Memory B cell (primary cell): ENCODE measurements at regions not wholly inside any gene's neighbourhood (a gene's known extent, or its start where the extent isn't known, plus 50 kb on each side); places are given as distances from the start of the nearest gene placed in this dataset.

Source experiments
- ATAC-seq: fragments of 150-1000 bp; cut with Tn5 transposase; 2 replicates; pipeline ENCODE4 v1.10.0; 2021; ENCODE audit warnings: low read depth, mild to moderate bottlenecking, moderate library complexity
- DNase-seq, 2 donors: peaks; one replicate each; pipeline ENCODE4 v3.0.0; 2022; ENCODE audit warnings: low spot score in 2 of 2
- H3K27ac Mint-ChIP-seq: one replicate; pipeline ENCODE4 v1.8.0; 2022; ENCODE audit warnings: mild to moderate bottlenecking, moderate library complexity, mixed read lengths
- H3K27me3 Mint-ChIP-seq: one replicate; pipeline ENCODE4 v1.8.0; 2022; ENCODE audit warnings: mixed read lengths
- H3K36me3 Mint-ChIP-seq: one replicate; pipeline ENCODE4 v1.8.0; 2022; ENCODE audit warnings: mild to moderate bottlenecking, mixed read lengths
- H3K4me1 Mint-ChIP-seq: one replicate; pipeline ENCODE4 v1.8.0; 2022; ENCODE audit warnings: mixed read lengths
- H3K4me3 Mint-ChIP-seq: one replicate; pipeline ENCODE4 v1.8.0; 2022; ENCODE audit warnings: mild to moderate bottlenecking, moderate library complexity, mixed read lengths
- H3K9me3 Mint-ChIP-seq: one replicate; pipeline ENCODE4 v1.8.0; 2022; ENCODE audit warnings: mixed read lengths

DNA sequence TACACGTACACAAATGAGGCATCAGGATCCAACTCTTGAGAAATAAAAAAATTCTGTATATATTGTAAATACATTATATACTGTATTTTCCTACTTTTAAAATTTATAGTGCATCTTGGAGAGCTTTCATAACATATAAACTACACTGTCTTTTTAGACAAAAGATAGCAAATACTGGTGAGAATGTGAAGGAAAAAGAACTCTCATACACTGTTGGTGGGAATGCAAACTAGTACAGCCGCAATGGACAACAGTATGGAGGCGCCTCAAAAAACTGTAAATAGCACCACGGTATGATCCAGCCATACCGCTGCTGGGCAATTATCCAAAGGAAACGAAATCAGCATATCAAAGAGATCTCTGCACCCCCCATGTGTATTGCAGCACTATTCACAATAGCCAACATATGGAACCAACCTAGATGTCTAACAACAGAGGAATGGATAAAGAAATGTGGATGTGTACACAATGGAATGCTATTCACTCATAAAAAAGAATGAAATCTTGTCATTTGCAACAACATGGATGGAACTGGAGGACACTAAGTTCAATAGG is 292.4 kb downstream of the EFNB2 start:
- Mint-ChIP-seq H3K36me3 (no peaks in the 10 kb centered on the region), H3K27me3 (no peaks in the 10 kb centered on the region), H3K4me3 (no peak overlapping the region), H3K9me3 (no peaks in the 10 kb centered on the region), H3K4me1 (no peaks in the 10 kb centered on the region), H3K27ac (no peak overlapping the region)
- ATAC-seq (no peak), DNase-seq (no peak)

DNA sequence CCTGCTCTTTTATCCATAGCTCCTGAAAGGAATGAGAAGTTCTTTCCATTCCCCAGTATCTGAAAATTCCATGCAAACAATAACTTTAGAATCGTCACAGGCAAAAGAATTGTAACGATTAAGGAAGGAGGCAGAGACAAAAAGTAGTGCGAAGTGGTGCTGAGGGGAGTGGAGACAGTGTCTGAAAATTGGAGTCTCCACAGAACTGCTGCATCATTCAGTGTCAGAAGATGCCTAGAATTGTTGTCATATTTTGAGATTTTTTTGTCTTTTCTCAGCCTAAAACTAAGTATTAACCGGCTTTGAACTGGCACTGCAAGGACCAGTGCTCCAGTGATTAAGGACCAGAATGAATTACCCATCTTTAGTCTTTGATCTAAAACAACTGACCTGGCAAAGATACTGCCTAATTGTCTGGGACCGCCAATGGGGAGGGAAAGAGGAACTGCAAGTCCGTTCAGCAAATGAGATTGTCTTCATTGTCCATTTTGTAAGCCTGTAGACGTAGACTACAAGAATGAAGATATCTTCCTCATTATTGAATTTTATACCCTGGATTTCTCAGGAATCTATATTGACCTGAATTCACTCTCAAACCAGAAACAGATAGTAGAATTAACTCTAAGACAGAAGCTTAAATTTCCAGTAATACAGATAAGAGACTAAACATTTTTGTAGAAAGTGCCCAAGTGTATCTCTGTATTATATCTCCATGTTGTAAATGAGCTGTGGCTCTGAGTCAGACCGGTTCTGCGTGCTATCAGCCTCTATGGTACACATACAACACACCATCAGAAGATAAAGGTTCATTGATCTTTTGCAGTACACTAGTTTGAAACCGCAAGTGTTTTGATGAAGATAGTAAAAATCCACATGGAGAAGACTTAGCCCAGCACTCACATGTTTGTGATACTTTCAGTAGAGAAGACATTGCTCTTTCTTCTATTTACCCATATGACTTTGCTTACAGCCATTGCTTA is 293.2 kb downstream of the EFNB2 start:
- Mint-ChIP-seq H3K27me3 (no peaks in the 10 kb centered on the region), H3K27ac (no peak overlapping the region), H3K36me3 (no peaks in the 10 kb centered on the region), H3K4me3 (no peak overlapping the region), H3K9me3 (no peaks in the 10 kb centered on the region), H3K4me1 (no peaks in the 10 kb centered on the region)
- DNase-seq = no peak
- ATAC-seq = no peak

DNA sequence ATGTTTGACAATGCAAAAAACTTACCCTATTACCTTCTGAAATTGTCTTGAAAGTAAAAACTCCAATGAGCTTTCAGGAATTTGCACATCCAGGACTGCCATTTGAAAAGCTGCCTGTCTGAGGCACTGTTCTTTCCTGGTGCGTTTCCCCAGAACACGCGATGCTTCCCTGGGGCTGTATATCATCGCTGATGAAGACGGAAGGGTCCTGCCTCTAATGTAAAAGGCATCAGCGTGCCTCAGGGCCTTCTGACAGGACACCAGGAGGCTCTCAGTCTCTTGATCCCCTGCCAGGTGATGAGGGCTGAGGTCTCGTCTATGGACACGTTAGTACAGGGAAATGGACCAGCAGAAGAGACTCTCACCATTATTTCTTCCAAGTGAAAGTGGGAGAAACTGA is 296.8 kb downstream of the EFNB2 start:
- H3K27ac Mint-ChIP-seq = no peak overlapping the region
- H3K9me3 Mint-ChIP-seq = no peaks in the 10 kb centered on the region
- H3K27me3 Mint-ChIP-seq = no peaks in the 10 kb centered on the region
- no peaks in the 10 kb centered on the region for H3K4me1 Mint-ChIP-seq
- DNase-seq (no peak), ATAC-seq (no peak)
- H3K36me3 Mint-ChIP-seq = no peaks in the 10 kb centered on the region
- no peak overlapping the region for H3K4me3 Mint-ChIP-seq

DNA sequence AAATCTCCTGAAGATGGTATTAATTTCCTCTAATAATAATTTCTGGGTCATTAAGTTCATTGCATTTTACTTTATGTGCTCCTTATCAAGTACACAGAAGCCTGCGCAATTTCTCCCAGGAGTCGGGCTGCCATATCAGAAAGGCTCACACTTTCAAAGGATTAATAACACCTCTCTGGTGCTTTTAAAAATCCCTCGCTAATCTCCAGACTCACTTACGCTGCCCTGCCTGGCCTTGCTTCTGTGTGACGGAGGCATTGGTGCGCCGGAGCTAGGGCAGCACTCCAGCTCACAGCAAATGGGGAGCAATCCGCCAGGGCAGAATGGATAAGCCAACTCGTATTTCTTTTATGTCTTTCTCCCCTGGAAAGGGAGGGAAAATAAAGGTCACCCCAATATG is 300.8 kb downstream of the EFNB2 start:
- Mint-ChIP-seq H3K27me3 (no peaks in the 10 kb centered on the region), H3K9me3 (no peaks in the 10 kb centered on the region), H3K36me3 (no peaks in the 10 kb centered on the region), H3K4me3 (no peak overlapping the region), H3K27ac (no peak overlapping the region), H3K4me1 (no peaks in the 10 kb centered on the region)
- DNase-seq = no peak
- ATAC-seq = no peak

DNA sequence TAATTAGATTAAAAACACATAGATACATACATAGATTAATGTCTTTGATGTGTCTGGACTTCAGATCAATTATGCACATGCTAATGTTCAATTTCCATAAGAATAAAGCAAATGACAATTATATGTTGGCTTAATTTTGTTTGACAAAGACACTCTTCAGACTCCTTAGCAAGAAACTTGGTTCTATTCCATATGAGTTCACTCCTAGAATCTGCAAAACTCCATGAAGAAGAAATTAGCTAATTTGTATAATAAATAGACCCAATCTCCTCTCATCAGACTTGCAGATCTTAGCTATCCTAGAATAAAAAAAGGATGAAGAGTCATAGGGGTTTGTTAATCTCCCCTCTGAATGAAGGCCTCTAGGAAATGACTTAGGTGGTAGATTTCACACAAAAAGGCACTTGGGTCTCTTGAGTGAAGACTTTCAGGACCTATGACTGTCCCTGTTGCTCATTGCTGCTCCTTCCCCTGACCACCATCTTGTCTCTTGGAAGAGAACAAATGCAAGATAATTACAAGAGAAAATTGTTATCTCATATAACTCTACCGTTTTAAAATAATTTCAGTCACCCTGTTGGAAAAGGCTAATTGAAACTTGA is 302.2 kb downstream of the EFNB2 start:
- DNase-seq (no peak), ATAC-seq (no peak)
- Mint-ChIP-seq H3K4me1 (no peaks in the 10 kb centered on the region), H3K27me3 (no peaks in the 10 kb centered on the region), H3K27ac (no peak overlapping the region), H3K4me3 (no peak overlapping the region), H3K9me3 (no peaks in the 10 kb centered on the region), H3K36me3 (no peaks in the 10 kb centered on the region)

DNA sequence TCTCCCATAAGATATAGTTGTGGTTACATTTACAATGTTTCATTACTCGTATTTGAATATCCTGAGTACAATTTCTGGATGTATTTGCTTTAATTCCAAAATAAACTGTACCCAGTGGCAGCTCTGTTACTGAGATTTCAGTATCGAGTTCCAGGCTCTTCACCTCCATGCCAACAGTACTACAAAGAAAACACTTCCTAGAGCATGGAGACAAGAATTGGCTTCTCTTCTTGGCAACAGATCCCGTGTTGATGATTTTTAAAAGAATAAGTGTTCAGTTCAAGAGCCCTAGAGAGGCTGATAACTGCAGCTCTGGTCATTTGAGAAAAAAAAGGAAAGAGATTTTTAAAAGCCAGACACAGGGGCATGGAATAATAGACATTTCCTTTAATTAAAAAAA is 302.8 kb downstream of the EFNB2 start:
- Mint-ChIP-seq H3K27ac (no peak overlapping the region), H3K9me3 (no peaks in the 10 kb centered on the region), H3K4me3 (no peak overlapping the region), H3K4me1 (no peaks in the 10 kb centered on the region), H3K27me3 (no peaks in the 10 kb centered on the region), H3K36me3 (no peaks in the 10 kb centered on the region)
- ATAC-seq (no peak), DNase-seq (no peak)

DNA sequence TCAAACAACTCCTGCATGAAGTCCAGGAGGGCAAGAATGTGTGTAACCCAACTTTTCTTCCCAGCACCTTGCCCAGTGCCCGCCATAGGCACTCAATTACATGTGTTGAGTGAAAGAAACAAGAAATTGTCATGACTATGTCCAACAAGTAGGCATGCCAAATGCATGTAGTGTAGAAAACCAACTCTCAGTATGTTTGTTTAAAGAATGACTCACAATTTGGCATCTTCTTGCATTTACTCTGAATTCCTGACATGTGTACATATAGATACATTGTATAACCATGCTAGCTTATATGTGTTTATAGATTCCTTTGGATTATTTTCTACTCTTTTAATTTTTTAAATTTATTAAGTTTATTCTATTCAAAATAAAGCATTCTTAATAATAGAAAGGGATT is 305.0 kb downstream of the EFNB2 start:
- no peak for ATAC-seq
- DNase-seq = no peak
- no peaks in the 10 kb centered on the region for H3K4me1 Mint-ChIP-seq
- H3K27ac Mint-ChIP-seq = no peak overlapping the region
- H3K4me3 Mint-ChIP-seq = no peak overlapping the region
- no peaks in the 10 kb centered on the region for H3K36me3 Mint-ChIP-seq
- no peaks in the 10 kb centered on the region for H3K27me3 Mint-ChIP-seq
- H3K9me3 Mint-ChIP-seq = no peaks in the 10 kb centered on the region

DNA sequence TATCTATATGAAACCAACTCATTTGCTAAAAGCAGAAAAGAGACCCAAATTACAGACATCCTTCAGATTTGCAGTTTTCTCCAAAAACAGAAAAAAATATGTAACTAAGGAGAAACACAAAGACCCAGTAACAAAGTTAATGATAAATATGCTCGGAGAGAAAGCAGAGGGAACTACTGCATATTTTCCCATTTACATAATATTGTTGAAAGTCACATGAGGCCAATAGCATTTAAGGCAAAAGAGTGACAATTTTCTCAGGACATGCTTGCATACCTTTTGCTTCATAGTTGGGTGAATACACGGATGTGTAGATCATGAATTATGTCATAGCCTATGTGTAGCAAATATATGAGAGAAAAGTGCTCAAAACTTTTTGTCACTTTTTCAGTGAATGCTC is 310.3 kb downstream of the EFNB2 start:
- no peak for DNase-seq
- no peak overlapping the region for H3K4me3 Mint-ChIP-seq
- H3K9me3 Mint-ChIP-seq = no peaks in the 10 kb centered on the region
- no peaks in the 10 kb centered on the region for H3K36me3 Mint-ChIP-seq
- ATAC-seq = no peak
- no peak overlapping the region for H3K27ac Mint-ChIP-seq
- H3K27me3 Mint-ChIP-seq = no peaks in the 10 kb centered on the region
- H3K4me1 Mint-ChIP-seq = no peaks in the 10 kb centered on the region

DNA sequence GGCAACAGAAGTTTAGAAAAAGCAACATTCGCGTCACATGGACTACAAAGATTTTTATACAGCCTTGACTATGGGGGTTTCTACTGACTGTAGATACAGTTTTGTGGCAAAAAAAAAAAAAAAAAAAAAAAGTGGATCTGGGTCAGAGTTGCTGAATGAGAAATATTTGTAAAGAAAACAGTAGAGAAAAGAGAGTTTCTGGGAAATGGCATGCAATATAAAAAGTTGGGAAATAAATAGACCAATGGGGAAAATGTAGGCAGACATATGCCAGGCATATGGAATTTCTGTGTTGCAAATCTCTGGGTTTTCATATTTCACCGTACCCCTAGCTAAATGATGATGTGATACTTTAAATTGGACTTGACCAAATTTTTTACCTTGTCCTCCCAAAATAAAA is 315.3 kb downstream of the EFNB2 start:
- no peak overlapping the region for H3K27ac Mint-ChIP-seq
- ATAC-seq = no peak

DNA sequence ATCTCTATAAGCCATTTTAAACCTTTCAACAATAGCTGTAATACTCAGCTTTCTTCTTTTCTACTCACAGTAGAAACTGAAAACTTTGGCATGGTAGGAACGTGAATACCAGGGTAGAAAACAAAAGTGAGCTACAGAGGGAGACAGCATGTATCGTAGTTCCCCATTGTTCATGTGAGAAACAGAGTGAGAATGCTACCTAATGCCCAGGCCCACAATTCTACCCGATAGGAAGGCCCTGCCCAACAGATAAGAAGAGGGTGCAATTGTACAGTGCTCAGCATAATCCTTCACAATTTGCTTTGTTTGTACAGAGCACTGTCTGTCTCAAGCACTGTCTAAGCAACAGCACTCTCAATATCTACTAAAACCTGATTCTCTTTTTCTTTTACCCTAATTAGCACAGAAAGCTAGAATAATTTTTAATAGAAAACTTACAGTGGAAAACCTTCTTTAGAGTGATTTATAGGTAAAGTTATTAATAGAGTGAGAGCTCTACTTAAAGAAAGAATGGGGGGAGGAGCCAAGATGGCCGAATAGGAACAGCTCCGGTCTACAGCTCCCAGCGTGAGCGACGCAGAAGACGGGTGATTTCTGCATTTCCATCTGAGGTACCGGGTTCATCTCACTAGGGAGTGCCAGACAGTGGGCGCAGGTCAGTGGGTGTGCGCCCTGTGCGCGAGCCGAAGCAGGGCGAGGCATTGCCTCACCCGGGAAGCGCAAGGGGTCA is 322.3 kb downstream of the EFNB2 start:
- Mint-ChIP-seq H3K36me3 (no peaks in the 10 kb centered on the region), H3K4me3 (no peak overlapping the region), H3K9me3 (peaks cover 3% of the 10 kb centered on the region), H3K27me3 (no peaks in the 10 kb centered on the region), H3K27ac (no peak overlapping the region), H3K4me1 (no peaks in the 10 kb centered on the region)
- ATAC-seq (no peak), DNase-seq (no peak)

More for the DNA sequence above, 315.3 kb downstream of the EFNB2 start:
- DNase-seq = no peak
- Mint-ChIP-seq H3K9me3 (no peaks in the 10 kb centered on the region), H3K4me3 (no peak overlapping the region), H3K36me3 (no peaks in the 10 kb centered on the region), H3K27me3 (no peaks in the 10 kb centered on the region), H3K4me1 (no peaks in the 10 kb centered on the region)

DNA sequence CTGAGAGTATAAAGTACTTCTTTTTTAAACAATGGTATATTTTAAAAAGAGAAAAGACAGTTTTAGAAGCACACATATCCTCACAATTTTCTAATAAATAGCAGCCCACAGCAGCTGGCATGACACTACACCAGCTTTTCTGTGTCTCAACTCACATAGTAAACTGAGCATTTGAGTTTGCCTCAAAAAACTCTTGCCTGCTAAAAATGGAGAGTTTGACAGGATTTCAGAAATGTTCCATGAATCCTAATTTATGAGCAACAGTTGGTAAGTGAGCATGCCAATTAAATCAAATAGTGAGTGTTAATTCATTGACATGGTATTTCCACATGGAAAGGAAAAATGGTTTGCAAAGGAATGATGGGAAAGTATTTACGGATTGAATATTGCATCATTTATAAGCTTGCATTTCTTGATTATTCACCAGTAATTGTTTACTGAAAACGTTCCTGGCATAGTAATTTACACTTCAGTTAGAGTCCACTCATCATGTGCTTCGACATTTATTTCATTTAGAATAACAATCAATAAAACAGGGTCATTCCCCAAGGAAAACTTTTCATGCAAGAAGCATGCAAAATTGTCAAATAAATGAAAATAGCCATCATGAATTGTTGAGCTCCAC is 323.0 kb downstream of the EFNB2 start:
- Mint-ChIP-seq H3K36me3 (no peaks in the 10 kb centered on the region), H3K9me3 (peaks cover 3% of the 10 kb centered on the region), H3K4me3 (no peak overlapping the region), H3K27me3 (no peaks in the 10 kb centered on the region), H3K27ac (no peak overlapping the region), H3K4me1 (no peaks in the 10 kb centered on the region)
- no peak for DNase-seq
- ATAC-seq = no peak

DNA sequence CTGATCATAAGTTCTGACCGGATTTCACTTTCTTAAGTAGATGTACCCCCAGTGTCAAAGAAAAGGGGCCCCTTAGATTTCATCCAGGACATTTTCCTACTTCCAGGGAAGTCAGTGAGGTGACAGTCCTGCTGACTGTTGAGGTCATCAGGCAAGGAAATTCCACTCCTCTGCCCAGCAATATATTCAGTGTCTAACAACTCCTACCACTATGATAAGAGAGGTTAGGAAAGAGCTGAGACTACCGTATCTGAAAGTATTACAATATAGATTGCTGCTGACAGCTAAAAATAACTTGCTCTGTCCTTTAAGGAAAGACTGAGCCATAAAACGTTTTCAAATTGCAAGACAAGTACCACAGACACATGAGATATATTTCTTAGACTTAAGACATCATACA is 325.1 kb downstream of the EFNB2 start:
- no peaks in the 10 kb centered on the region for H3K36me3 Mint-ChIP-seq
- DNase-seq = no peak
- ATAC-seq = no peak
- H3K27ac Mint-ChIP-seq = no peak overlapping the region
- no peaks in the 10 kb centered on the region for H3K27me3 Mint-ChIP-seq
- no peaks in the 10 kb centered on the region for H3K4me1 Mint-ChIP-seq
- peaks cover 3% of the 10 kb centered on the region for H3K9me3 Mint-ChIP-seq
- no peak overlapping the region for H3K4me3 Mint-ChIP-seq

DNA sequence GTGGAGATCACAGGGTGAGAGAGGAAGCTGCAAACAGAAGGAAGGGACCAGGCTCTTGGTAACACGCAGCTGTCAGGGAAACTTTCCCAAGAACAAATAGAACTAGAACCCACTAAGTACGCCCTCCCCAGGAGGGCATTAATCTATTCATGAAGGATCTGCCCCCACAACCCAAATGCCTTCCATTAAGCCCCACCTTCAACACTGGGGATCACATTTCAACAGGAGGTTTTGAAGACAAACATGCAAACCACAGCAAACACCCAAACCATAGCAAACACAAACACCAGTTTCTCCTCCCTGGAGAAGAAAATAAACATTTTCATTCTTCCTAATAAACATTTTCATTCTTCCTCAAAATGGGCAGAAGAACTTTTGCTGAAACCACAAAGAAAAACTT is 329.6 kb downstream of the EFNB2 start:
- Mint-ChIP-seq H3K4me3 (no peak overlapping the region), H3K27ac (no peak overlapping the region), H3K36me3 (no peaks in the 10 kb centered on the region), H3K9me3 (peaks cover 3% of the 10 kb centered on the region), H3K27me3 (no peaks in the 10 kb centered on the region), H3K4me1 (no peaks in the 10 kb centered on the region)
- DNase-seq (no peak), ATAC-seq (no peak)

DNA sequence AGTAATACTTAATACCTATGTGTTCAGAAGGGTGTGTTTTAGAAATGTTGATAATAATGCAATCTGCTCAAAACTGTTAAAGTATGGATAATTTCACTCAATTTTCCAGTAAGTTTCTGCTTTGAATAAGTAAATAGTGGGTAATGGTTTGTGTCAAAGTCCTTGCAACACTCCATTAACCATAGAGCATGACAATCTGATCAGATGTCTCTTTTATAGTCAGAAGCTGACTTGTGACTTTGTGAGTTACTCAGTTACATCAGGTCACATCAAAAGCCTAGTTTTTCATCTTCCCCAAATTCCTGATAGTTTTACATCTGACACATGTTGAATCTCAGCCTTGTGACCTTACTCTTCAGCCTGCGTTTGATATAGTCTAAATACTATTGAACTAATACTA is 338.0 kb downstream of the EFNB2 start:
- Mint-ChIP-seq H3K27ac (no peak overlapping the region), H3K9me3 (peaks cover 2% of the 10 kb centered on the region), H3K27me3 (no peaks in the 10 kb centered on the region), H3K4me1 (no peaks in the 10 kb centered on the region), H3K4me3 (no peak overlapping the region), H3K36me3 (no peaks in the 10 kb centered on the region)
- ATAC-seq (no peak), DNase-seq (no peak)
